C4-2B (cell line): ENCODE measurements at regions not wholly inside any gene's neighbourhood (a gene's known extent, or its start where the extent isn't known, plus 50 kb on each side); places are given as distances from the start of the nearest gene placed in this dataset.

Experiments used
- CTCF ChIP-seq: fragments of 450-650 bp; conservative IDR thresholded peaks from 2 replicates; pipeline ENCODE4 v1.5.1; 2017; ENCODE audit warnings: mild to moderate bottlenecking
- ZFX ChIP-seq: fragments of 450-650 bp; IDR thresholded peaks from 2 replicates; pipeline ENCODE4 v1.6.1; 2017

GRCh38 chr2:126579868-126580267 lies 76.1 kb upstream of the GYPC start:
- TF ChIP-seq CTCF, result no peak
- TF ChIP-seq ZFX, result no peak
